ENCODE measurements at regions not wholly inside any gene's neighbourhood (a gene's known extent, or its start where the extent isn't known, plus 50 kb on each side); places are given as distances from the start of the nearest gene placed in this dataset.

DNA sequence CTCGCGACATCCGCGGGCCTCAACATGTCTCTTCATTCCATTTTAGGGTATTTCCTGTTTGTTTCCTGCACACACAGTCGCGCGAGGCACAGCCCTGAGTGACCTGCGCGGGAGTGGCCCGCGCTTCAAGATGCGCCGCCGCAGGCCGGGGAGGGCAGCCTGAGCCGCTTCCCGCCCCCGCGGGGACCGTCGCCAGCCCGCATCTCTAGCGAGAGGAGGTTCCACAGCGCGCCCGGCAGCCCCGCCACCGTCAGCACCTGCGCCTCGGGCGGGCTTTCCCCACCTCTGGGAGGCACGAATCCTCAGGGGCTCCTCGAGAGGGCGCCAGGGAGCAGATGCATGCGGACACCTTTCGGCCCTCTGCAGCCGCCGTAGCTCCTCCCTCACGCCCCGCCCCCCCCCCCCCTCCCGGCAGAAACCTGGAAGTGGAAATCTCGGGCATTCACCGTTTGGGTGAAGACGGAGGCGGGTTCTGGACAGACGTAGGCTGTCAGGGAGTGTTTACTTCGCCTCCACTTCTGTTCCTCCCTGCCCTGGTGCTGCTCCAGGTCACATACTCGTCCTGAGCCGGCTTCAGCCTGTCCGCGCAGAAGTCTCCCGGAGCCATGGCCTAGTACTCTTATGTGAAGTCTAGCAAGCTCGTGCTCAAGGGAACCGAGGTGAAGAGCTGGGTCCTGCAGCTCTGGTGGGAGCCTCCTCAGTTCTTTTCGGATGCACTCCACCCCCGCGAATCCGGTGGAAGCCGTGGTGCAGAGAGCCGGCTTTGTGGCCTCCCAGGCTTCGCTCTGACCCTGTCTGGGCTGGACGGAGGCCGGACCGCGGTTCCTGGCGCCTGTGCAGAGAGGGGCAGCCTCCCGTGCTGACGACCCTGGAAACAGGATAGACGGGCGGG, 880.5 kb upstream of the DEFB115 start (continued):
- TF ChIP-seq, protein P1, sequence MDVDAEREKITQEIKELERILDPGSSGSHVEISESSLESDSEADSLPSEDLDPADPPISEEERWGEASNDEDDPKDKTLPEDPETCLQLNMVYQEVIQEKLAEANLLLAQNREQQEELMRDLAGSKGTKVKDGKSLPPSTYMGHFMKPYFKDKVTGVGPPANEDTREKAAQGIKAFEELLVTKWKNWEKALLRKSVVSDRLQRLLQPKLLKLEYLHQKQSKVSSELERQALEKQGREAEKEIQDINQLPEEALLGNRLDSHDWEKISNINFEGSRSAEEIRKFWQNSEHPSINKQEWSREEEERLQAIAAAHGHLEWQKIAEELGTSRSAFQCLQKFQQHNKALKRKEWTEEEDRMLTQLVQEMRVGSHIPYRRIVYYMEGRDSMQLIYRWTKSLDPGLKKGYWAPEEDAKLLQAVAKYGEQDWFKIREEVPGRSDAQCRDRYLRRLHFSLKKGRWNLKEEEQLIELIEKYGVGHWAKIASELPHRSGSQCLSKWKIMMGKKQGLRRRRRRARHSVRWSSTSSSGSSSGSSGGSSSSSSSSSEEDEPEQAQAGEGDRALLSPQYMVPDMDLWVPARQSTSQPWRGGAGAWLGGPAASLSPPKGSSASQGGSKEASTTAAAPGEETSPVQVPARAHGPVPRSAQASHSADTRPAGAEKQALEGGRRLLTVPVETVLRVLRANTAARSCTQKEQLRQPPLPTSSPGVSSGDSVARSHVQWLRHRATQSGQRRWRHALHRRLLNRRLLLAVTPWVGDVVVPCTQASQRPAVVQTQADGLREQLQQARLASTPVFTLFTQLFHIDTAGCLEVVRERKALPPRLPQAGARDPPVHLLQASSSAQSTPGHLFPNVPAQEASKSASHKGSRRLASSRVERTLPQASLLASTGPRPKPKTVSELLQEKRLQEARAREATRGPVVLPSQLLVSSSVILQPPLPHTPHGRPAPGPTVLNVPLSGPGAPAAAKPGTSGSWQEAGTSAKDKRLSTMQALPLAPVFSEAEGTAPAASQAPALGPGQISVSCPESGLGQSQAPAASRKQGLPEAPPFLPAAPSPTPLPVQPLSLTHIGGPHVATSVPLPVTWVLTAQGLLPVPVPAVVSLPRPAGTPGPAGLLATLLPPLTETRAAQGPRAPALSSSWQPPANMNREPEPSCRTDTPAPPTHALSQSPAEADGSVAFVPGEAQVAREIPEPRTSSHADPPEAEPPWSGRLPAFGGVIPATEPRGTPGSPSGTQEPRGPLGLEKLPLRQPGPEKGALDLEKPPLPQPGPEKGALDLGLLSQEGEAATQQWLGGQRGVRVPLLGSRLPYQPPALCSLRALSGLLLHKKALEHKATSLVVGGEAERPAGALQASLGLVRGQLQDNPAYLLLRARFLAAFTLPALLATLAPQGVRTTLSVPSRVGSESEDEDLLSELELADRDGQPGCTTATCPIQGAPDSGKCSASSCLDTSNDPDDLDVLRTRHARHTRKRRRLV (CRISPR knock-in tag; IDR thresholded peaks at IDR 0.05), result 0 out of 2 replicates have a peak, but pooled peaks have one; percentile 48
- TF ChIP-seq, protein P2, sequence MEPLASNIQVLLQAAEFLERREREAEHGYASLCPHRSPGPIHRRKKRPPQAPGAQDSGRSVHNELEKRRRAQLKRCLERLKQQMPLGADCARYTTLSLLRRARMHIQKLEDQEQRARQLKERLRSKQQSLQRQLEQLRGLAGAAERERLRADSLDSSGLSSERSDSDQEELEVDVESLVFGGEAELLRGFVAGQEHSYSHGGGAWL (CRISPR knock-in tag; IDR thresholded peaks at IDR 0.05), result peak; percentile 87; the same call in 1 of the 2 replicates
- TF ChIP-seq ZNF563 (CRISPR knock-in tag; IDR thresholded peaks at IDR 0.05), result peak; percentile 86
- TF ChIP-seq ZNF678 (CRISPR knock-in tag; IDR thresholded peaks at IDR 0.05), result no peak
- TF ChIP-seq NCOA5 (CRISPR knock-in tag; IDR thresholded peaks at IDR 0.05), result no peak
- TF ChIP-seq ZNF780A (CRISPR knock-in tag; IDR thresholded peaks at IDR 0.05), result peak; percentile 38; the same call in 1 of the 2 replicates
- TF ChIP-seq DMAP1 (CRISPR knock-in tag; IDR thresholded peaks at IDR 0.05), result peak; percentile 82
- peak; percentile 63; the same call in 1 of the 2 replicates for TF ChIP-seq ZNF12 (CRISPR knock-in tag; IDR thresholded peaks at IDR 0.05)
- peak; percentile 55 for TF ChIP-seq REPIN1 (CRISPR knock-in tag; IDR thresholded peaks at IDR 0.05; ENCODE audit: borderline replicate concordance, low read depth)
- no peak for TF ChIP-seq POLR2AphosphoS2 (IDR thresholded peaks at IDR 0.05; ENCODE audit: low read depth, low read length)
- TF ChIP-seq, protein P3, sequence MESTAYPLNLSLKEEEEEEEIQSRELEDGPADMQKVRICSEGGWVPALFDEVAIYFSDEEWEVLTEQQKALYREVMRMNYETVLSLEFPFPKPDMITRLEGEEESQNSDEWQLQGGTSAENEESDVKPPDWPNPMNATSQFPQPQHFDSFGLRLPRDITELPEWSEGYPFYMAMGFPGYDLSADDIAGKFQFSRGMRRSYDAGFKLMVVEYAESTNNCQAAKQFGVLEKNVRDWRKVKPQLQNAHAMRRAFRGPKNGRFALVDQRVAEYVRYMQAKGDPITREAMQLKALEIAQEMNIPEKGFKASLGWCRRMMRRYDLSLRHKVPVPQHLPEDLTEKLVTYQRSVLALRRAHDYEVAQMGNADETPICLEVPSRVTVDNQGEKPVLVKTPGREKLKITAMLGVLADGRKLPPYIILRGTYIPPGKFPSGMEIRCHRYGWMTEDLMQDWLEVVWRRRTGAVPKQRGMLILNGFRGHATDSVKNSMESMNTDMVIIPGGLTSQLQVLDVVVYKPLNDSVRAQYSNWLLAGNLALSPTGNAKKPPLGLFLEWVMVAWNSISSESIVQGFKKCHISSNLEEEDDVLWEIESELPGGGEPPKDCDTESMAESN (CRISPR knock-in tag; conservative IDR thresholded peaks at IDR 0.05), result peak; percentile 39
- TF ChIP-seq, protein P4, sequence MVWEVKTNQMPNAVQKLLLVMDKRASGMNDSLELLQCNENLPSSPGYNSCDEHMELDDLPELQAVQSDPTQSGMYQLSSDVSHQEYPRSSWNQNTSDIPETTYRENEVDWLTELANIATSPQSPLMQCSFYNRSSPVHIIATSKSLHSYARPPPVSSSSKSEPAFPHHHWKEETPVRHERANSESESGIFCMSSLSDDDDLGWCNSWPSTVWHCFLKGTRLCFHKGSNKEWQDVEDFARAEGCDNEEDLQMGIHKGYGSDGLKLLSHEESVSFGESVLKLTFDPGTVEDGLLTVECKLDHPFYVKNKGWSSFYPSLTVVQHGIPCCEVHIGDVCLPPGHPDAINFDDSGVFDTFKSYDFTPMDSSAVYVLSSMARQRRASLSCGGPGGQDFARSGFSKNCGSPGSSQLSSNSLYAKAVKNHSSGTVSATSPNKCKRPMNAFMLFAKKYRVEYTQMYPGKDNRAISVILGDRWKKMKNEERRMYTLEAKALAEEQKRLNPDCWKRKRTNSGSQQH (CRISPR knock-in tag; IDR thresholded peaks at IDR 0.05; ENCODE audit: low read depth), result peak; percentile 95
- TF ChIP-seq, protein P5, sequence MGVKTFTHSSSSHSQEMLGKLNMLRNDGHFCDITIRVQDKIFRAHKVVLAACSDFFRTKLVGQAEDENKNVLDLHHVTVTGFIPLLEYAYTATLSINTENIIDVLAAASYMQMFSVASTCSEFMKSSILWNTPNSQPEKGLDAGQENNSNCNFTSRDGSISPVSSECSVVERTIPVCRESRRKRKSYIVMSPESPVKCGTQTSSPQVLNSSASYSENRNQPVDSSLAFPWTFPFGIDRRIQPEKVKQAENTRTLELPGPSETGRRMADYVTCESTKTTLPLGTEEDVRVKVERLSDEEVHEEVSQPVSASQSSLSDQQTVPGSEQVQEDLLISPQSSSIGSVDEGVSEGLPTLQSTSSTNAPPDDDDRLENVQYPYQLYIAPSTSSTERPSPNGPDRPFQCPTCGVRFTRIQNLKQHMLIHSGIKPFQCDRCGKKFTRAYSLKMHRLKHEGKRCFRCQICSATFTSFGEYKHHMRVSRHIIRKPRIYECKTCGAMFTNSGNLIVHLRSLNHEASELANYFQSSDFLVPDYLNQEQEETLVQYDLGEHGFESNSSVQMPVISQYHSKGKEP (CRISPR knock-in tag; IDR thresholded peaks at IDR 0.05), result no peak
- TF ChIP-seq TAF15 (IDR thresholded peaks at IDR 0.05; ENCODE audit: low read depth, low read length, poor library complexity, severe bottlenecking), result no peak
- TF ChIP-seq, protein P6, sequence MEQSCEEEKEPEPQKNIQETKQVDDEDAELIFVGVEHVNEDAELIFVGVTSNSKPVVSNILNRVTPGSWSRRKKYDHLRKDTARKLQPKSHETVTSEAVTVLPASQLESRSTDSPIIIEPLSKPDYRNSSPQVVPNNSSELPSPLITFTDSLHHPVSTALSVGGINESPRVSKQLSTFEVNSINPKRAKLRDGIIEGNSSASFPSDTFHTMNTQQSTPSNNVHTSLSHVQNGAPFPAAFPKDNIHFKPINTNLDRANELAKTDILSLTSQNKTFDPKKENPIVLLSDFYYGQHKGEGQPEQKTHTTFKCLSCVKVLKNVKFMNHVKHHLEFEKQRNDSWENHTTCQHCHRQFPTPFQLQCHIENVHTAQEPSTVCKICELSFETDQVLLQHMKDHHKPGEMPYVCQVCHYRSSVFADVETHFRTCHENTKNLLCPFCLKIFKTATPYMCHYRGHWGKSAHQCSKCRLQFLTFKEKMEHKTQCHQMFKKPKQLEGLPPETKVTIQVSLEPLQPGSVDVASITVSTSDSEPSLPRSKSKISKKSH (CRISPR knock-in tag; IDR thresholded peaks at IDR 0.05; ENCODE audit: borderline replicate concordance), result peak; percentile 64; the same call in 1 of the 2 replicates
- TF ChIP-seq MATR3 (CRISPR knock-in tag; IDR thresholded peaks at IDR 0.05), result no peak
